ENCODE measurements at regions not wholly inside any gene's neighbourhood (a gene's known extent, or its start where the extent isn't known, plus 50 kb on each side); places are given as distances from the start of the nearest gene placed in this dataset.
"Not testable (repeated sequence)": the region's sequence is repeated elsewhere in the genome, so short reads cannot be mapped to it uniquely, and the experiment has no call there.

DNA sequence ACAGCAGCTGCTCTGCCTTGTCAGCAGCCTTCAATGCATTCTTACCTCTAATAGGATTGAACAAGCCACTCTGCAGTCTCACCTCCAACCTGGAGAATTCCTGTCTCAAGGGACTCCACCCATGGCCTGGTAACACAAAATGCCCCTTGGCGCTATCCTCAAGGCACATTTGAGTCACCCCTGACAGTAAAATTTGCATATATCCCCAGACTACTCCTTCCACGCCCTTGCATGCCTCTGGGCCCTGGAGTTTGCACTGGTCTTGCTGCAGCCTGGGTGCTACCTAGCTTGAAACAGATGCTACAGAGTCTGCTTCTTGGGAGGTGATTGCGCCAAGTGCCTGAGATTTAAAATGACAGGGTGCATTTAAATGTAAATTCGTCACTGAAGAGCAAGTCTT is 391.4 kb upstream of the MAF start:
- H3K4me3 ChIP-seq (ENCODE audit: low read depth, low read length), result no peak overlapping the region
- DNase-seq (ENCODE audit: low read depth), result no peak

DNA sequence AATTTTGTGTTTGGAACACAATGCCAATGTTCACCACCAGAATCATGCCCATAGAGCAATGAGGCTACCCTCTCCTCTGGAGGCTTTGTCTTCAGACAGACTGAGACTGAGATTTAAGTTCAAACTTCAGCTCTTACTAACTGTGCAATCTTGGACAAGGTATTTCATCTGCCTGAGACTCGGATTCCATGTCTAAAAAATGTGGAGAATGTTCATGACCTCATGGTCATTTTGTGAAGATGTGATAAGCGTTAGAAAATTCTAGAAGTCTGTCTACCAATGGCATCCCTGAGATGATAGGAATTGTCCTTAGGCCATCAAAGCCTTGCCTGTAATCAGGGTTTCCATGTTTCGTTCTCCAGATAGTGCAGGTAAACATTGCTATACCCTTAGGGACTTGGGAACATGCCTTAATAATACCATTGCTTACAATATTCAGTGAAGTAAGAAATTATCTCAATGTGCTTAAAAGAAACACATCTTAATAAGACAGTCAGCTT is 388.2 kb upstream of the MAF start:
- TF ChIP-seq, protein P1, sequence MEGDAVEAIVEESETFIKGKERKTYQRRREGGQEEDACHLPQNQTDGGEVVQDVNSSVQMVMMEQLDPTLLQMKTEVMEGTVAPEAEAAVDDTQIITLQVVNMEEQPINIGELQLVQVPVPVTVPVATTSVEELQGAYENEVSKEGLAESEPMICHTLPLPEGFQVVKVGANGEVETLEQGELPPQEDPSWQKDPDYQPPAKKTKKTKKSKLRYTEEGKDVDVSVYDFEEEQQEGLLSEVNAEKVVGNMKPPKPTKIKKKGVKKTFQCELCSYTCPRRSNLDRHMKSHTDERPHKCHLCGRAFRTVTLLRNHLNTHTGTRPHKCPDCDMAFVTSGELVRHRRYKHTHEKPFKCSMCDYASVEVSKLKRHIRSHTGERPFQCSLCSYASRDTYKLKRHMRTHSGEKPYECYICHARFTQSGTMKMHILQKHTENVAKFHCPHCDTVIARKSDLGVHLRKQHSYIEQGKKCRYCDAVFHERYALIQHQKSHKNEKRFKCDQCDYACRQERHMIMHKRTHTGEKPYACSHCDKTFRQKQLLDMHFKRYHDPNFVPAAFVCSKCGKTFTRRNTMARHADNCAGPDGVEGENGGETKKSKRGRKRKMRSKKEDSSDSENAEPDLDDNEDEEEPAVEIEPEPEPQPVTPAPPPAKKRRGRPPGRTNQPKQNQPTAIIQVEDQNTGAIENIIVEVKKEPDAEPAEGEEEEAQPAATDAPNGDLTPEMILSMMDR (conservative IDR thresholded peaks at IDR 0.05; ENCODE audit: low read depth, low read length), result no peak
- DNase-seq (ENCODE audit: low read depth), result peak; percentile 55

More for the DNA sequence above, 391.4 kb upstream of the MAF start:
- TF ChIP-seq, protein P1 (conservative IDR thresholded peaks at IDR 0.05; ENCODE audit: low read depth, low read length), result no peak

DNA sequence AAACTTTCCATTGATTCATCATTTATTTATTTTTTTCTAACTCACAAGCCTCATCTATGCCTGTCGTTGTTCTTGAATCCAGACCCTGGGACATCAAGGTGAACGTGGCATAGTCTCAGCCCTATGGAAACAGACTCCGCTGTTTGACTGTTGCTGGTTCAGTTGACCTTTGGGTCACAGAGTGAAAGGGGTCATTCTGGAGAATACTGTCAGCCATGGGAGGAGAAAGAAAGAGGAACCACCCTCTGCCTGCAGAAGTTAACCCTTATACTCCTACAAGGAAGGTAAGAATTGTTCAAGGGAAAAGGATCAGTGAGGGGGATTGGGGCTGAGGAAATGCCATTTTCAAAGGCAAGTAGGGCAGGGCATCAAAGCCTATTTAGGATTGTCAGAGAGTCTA is 387.6 kb upstream of the MAF start:
- H3K4me3 ChIP-seq (ENCODE audit: low read depth, low read length), result no peak overlapping the region
- DNase-seq (ENCODE audit: low read depth), result no peak
- TF ChIP-seq, protein P1 (conservative IDR thresholded peaks at IDR 0.05; ENCODE audit: low read depth, low read length), result no peak

More for the DNA sequence above, 388.2 kb upstream of the MAF start:
- no peak overlapping the region for H3K4me3 ChIP-seq (ENCODE audit: low read depth, low read length)

DNA sequence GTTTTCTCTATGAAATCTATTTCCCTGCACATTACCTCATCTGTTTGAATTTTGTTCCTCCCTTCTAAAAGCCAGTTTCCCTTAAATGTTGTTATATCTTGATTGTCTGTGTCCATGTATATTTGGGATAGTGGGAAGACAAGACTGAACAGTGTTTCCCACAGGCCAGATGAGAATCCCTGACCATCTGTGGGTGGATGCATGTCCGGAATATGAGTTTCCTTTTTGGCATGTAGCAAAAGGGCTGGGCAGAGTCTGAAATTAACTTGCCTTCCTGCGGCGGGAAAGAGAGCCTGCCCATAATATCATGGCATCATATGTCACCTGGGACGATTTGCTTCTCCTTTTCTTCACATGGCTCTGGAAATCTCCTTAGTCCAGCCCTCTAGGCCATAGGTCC is 385.8 kb upstream of the MAF start:
- TF ChIP-seq, protein P1 (conservative IDR thresholded peaks at IDR 0.05; ENCODE audit: low read depth, low read length), result no peak
- no peak for DNase-seq (ENCODE audit: low read depth)

DNA sequence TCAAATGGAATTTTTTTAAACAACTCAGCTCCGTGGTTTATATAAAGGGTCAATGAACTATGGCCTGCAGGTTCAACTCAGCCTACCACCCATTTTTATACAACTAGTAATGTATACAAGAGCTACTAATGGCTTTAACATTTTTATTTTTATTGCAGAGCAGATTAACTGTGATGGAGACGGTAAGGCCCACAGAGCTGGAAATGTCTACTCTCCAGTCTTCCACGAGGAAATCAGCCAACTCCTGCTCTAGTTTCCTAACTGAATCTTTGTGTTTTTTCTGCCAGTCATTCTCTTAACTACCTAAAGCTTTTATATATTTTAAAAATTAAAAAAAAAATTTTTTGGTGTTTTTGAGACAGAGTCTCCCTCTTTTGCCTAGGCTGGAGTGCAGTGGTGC is 385.1 kb upstream of the MAF start:
- TF ChIP-seq, protein P1 (conservative IDR thresholded peaks at IDR 0.05; ENCODE audit: low read depth, low read length), result no peak
- no peak for DNase-seq (ENCODE audit: low read depth)

More for the DNA sequence above, 385.8 kb upstream of the MAF start:
- H3K4me3 ChIP-seq (ENCODE audit: low read depth, low read length), result no peak overlapping the region

DNA sequence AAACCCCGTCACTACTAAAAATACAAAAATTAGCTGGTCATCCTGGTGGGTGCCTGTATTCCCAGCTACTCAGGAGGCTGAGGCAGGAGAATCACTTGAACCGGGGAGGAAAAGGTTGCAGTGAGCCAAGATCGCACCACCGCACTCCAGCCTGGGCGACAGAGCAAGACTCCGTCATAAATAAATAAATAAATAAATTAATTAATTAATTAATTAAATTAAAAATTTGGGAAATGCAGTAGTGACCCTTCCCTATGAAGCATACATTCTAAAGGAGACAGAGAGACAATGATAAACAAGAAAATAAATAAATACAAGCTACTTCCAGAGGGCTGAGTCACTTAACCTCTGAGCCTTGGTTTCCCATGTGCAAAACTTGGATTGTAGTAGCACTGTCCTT is 383.6 kb upstream of the MAF start:
- not testable (repeated sequence) for H3K4me3 ChIP-seq (ENCODE audit: low read depth, low read length); DNase-seq (ENCODE audit: low read depth)

More for the DNA sequence above, 385.1 kb upstream of the MAF start:
- no peak overlapping the region for H3K4me3 ChIP-seq (ENCODE audit: low read depth, low read length)

DNA sequence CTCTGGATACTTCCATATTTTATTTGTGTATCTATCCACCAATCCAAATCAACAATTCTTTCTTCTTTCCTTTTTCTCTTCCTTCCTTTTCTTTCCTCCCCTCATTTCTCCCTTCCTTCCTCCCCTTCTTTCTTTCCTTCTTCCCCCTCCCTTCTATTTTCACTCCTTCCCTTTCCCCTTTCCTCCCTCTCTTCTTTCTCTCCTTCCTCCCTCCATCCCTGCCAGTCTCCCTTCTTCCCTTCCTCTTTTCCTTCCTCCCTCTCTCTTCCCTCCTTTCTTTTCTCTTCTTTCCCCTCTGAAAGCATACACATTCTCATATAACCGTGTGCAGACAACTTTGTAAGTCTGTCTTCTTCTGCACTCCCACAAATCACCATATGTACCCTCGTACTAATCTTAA is 382.3 kb upstream of the MAF start:
- no peak for DNase-seq (ENCODE audit: low read depth)
- TF ChIP-seq, protein P1 (conservative IDR thresholded peaks at IDR 0.05; ENCODE audit: low read depth, low read length), result no peak
- no peak overlapping the region for H3K4me3 ChIP-seq (ENCODE audit: low read depth, low read length)
